MM.1S (cell line): ENCODE measurements at regions not wholly inside any gene's neighbourhood (a gene's known extent, or its start where the extent isn't known, plus 50 kb on each side); places are given as distances from the start of the nearest gene placed in this dataset.

ENCODE experiments used
- DNase-seq: peaks from one replicate; pipeline ENCODE4 v3.0.0-alpha.2; 2015
- H2AFZ ChIP-seq: fragments of 300-600 bp; sonication (generic); 2 replicates; pipeline ENCODE4 v1.6.0; 2016; ENCODE audit warnings: antibody characterized with exemption, low read length
- H3F3A ChIP-seq: fragments of 300-600 bp; sonication (generic); 2 replicates; pipeline ENCODE4 v1.6.1; 2016; ENCODE audit warnings: mild to moderate bottlenecking, antibody characterized with exemption, low read length, moderate library complexity, mixed read lengths; ENCODE audit not compliant: insufficient read depth
- H3K27ac ChIP-seq: fragments of 300-600 bp; sonication (generic); 2 replicates; pipeline ENCODE4 v1.5.1; 2016; ENCODE audit warnings: mild to moderate bottlenecking, low read length
- H3K27me3 ChIP-seq: fragments of 300-600 bp; sonication (generic); replicated peaks from 2 replicates; pipeline ENCODE4 v1.6.0; 2016; ENCODE audit warnings: low read length; ENCODE audit not compliant: insufficient read depth
- H3K36me3 ChIP-seq: fragments of 300-600 bp; sonication (generic); replicated peaks from 2 replicates; pipeline ENCODE4 v1.6.1; 2016; ENCODE audit warnings: mild to moderate bottlenecking, low read length, mixed read lengths; ENCODE audit not compliant: insufficient read depth
- H3K4me1 ChIP-seq: fragments of 300-600 bp; sonication (generic); 2 replicates; pipeline ENCODE4 v1.6.1; 2016; ENCODE audit warnings: low read length, mixed read lengths
- H3K4me2 ChIP-seq: fragments of 300-600 bp; sonication (generic); 2 replicates; pipeline ENCODE4 v1.6.0; 2016; ENCODE audit warnings: low read depth, low read length
- H3K4me3 ChIP-seq: fragments of 300-600 bp; sonication (generic); 2 replicates; pipeline ENCODE4 v1.5.1; 2016; ENCODE audit warnings: low read length, mixed read lengths
- H3K79me2 ChIP-seq: fragments of 300-600 bp; sonication (generic); 2 replicates; pipeline ENCODE4 v1.6.1; 2016; ENCODE audit warnings: mixed run types, low read length, mixed read lengths
- H3K9ac ChIP-seq: fragments of 300-600 bp; sonication (generic); 2 replicates; pipeline ENCODE4 v1.6.1; 2016; ENCODE audit warnings: low read length, mixed read lengths
- H3K9me2 ChIP-seq: fragments of 300-600 bp; sonication (generic); replicated peaks from 2 replicates; pipeline ENCODE4 v1.6.1; 2016; ENCODE audit warnings: mild to moderate bottlenecking, low read length, mixed read lengths; ENCODE audit not compliant: insufficient read depth
- H3K9me3 ChIP-seq: fragments of 300-600 bp; sonication (generic); replicated peaks from 2 replicates; pipeline ENCODE4 v1.6.1; 2016; ENCODE audit warnings: mild to moderate bottlenecking, low read length, mixed read lengths; ENCODE audit not compliant: insufficient read depth
- H4K20me1 ChIP-seq: fragments of 300-600 bp; sonication (generic); 2 replicates; pipeline ENCODE4 v1.6.1; 2016; ENCODE audit warnings: mild to moderate bottlenecking, low read length, moderate library complexity, mixed read lengths; ENCODE audit not compliant: insufficient read depth
- EZH2 ChIP-seq: fragments of 300-600 bp; sonication (generic); optimal IDR thresholded peaks from 2 replicates; pipeline ENCODE3; 2017; ENCODE audit warnings: low read depth, mild to moderate bottlenecking, antibody characterized with exemption, low read length, mixed read lengths
- EZH2phosphoT487 ChIP-seq: fragments of 300-600 bp; sonication (generic); IDR thresholded peaks from 2 replicates; pipeline ENCODE4 v1.6.1; 2018; ENCODE audit warnings: antibody characterized with exemption, low read length
- TF ChIP-seq, protein P1 (sequence below): fragments of 300-600 bp; sonication (generic); IDR thresholded peaks from 2 replicates; pipeline ENCODE4 v1.5.1; 2016; ENCODE audit warnings: antibody characterized with exemption, low read length, mixed read lengths

DNA sequence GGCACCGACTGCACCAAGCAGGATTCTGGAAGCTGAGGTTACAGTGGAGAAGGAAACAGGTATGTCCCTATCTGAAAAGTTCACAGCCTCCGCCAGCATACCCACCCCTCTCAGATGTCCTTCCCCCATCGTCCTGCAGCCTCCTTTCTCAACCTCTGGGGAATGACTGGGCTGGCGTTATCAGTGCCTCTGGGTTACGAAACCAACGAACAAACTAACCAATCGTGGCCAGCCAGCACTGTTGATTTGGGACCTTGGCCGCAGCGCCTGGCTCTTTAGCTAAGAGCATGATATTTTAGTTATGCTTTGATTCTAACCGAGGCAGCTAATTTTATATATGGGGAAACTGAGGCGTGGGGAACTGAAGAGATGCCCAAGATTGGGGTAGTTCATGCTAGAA, 233.0 kb downstream of the TFCP2L1 start:
- Histone ChIP-seq H3K36me3 (no peaks in the 10 kb centered on the region), H3F3A (no peaks in the 10 kb centered on the region), H3K9me3 (no peaks in the 10 kb centered on the region), H3K9ac (no peak overlapping the region), H3K27ac (no peak overlapping the region), H3K79me2 (no peaks in the 10 kb centered on the region), H3K9me2 (no peaks in the 10 kb centered on the region), H4K20me1 (no peaks in the 10 kb centered on the region), H3K4me2 (no peak overlapping the region), H3K4me3 (no peak overlapping the region), H3K4me1 (no peaks in the 10 kb centered on the region), H3K27me3 (no peaks in the 10 kb centered on the region), H2AFZ (no peak overlapping the region)
- DNase-seq = no peak
- TF ChIP-seq EZH2phosphoT487 (no peak), EZH2 (no peak)
- TF ChIP-seq, protein P1, sequence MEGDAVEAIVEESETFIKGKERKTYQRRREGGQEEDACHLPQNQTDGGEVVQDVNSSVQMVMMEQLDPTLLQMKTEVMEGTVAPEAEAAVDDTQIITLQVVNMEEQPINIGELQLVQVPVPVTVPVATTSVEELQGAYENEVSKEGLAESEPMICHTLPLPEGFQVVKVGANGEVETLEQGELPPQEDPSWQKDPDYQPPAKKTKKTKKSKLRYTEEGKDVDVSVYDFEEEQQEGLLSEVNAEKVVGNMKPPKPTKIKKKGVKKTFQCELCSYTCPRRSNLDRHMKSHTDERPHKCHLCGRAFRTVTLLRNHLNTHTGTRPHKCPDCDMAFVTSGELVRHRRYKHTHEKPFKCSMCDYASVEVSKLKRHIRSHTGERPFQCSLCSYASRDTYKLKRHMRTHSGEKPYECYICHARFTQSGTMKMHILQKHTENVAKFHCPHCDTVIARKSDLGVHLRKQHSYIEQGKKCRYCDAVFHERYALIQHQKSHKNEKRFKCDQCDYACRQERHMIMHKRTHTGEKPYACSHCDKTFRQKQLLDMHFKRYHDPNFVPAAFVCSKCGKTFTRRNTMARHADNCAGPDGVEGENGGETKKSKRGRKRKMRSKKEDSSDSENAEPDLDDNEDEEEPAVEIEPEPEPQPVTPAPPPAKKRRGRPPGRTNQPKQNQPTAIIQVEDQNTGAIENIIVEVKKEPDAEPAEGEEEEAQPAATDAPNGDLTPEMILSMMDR = no peak

DNA sequence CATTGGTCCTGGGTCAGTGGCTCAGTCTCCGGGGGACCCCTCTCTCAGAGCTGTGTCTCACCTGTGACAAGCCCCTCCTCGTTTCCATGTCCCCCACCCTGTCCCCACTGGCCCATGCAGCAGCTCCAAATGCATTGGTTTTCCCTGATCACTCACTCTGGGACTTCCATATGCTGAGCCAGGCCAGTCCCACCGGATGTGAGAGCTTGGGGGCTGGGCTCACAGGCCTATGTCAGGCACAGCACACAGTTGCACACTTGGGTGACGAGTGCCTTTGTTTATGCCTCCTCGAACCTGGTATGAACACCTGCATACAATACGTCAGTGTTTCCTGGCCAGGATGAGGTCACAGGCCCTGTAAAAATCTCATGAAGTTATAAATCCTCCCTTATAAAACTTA, 232.5 kb downstream of the TFCP2L1 start:
- Histone ChIP-seq H4K20me1 (no peaks in the 10 kb centered on the region), H3K9me2 (no peaks in the 10 kb centered on the region), H3F3A (no peaks in the 10 kb centered on the region), H3K4me3 (no peak overlapping the region), H3K27ac (no peak overlapping the region), H3K9ac (no peak overlapping the region), H3K36me3 (no peaks in the 10 kb centered on the region), H3K4me2 (no peak overlapping the region), H2AFZ (no peak overlapping the region), H3K4me1 (no peaks in the 10 kb centered on the region), H3K27me3 (no peaks in the 10 kb centered on the region), H3K79me2 (no peaks in the 10 kb centered on the region), H3K9me3 (no peaks in the 10 kb centered on the region)
- DNase-seq = no peak
- TF ChIP-seq EZH2phosphoT487 (no peak), EZH2 (no peak)
- TF ChIP-seq, protein P1 = no peak

DNA sequence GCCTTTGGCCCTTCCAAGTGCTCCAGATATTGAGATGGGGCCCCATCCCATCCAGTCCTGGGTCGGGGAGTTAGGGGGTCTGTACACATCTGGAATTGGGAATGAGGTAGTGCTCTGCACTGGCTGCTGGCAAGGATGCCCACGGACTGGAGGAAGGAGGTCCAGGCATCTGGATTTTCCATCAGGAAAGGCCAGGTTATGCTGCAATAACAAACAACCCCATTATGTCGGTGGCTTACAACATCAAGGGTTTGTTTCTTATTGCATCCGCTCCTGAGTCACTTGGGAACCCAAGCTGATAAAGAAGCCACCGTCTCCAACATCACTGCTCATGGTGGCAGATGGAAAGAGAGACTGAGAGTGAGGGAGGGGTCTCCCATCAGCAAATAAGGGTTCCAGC, 229.9 kb downstream of the TFCP2L1 start:
- no peak overlapping the region for H3K4me3 ChIP-seq
- no peaks in the 10 kb centered on the region for H3K9me3 ChIP-seq
- H3F3A ChIP-seq = no peaks in the 10 kb centered on the region
- H2AFZ ChIP-seq = no peak overlapping the region
- H3K27me3 ChIP-seq = no peaks in the 10 kb centered on the region
- no peaks in the 10 kb centered on the region for H3K9me2 ChIP-seq
- H4K20me1 ChIP-seq = no peaks in the 10 kb centered on the region
- no peaks in the 10 kb centered on the region for H3K36me3 ChIP-seq
- H3K79me2 ChIP-seq = no peaks in the 10 kb centered on the region
- no peak for DNase-seq
- H3K9ac ChIP-seq = no peak overlapping the region
- no peak overlapping the region for H3K27ac ChIP-seq
- H3K4me2 ChIP-seq = no peak overlapping the region
- TF ChIP-seq, protein P1 = no peak
- TF ChIP-seq EZH2phosphoT487 = no peak
- TF ChIP-seq EZH2 = no peak
- no peaks in the 10 kb centered on the region for H3K4me1 ChIP-seq
